Endodermal cell (in vitro differentiated cells): ENCODE measurements at regions not wholly inside any gene's neighbourhood (a gene's known extent, or its start where the extent isn't known, plus 50 kb on each side); places are given as distances from the start of the nearest gene placed in this dataset.

ENCODE experiments used
- DNase-seq: peaks from one replicate; pipeline ENCODE4 v3.0.0-alpha.2; 2017
- H3K27ac ChIP-seq: 2 replicates; pipeline ENCODE4 v1.5.1; 2013; ENCODE audit warnings: mild to moderate bottlenecking, low read depth, low read length, moderate library complexity
- H3K27me3 ChIP-seq: 2 replicates; pipeline ENCODE4 v1.6.1; 2013; ENCODE audit warnings: mild to moderate bottlenecking, low read length, moderate library complexity; ENCODE audit not compliant: insufficient read depth, control insufficient read depth, poor library complexity, severe bottlenecking
- H3K36me3 ChIP-seq: 2 replicates; pipeline ENCODE4 v1.7.0; 2013; ENCODE audit warnings: mild to moderate bottlenecking, low read length, moderate library complexity; ENCODE audit not compliant: control insufficient read depth, insufficient read depth
- H3K4me1 ChIP-seq: one replicate; pipeline ENCODE4 v1.7.0; 2013; ENCODE audit warnings: low read length; ENCODE audit not compliant: control insufficient read depth, insufficient read depth
- H3K4me3 ChIP-seq: 2 replicates; pipeline ENCODE4 v1.5.1; 2013; ENCODE audit warnings: mild to moderate bottlenecking, low read length, moderate library complexity
- H3K9ac ChIP-seq: 2 replicates; pipeline ENCODE4 v1.6.1; 2013; ENCODE audit warnings: mild to moderate bottlenecking, low read length, moderate library complexity; ENCODE audit not compliant: poor library complexity, severe bottlenecking; ENCODE audit errors: extremely low read depth
- H3K9me3 ChIP-seq: 2 replicates; pipeline ENCODE4 v1.6.1; 2013; ENCODE audit warnings: mild to moderate bottlenecking, low read length, moderate library complexity; ENCODE audit not compliant: control insufficient read depth
- H3K27ac Mint-ChIP-seq: 2 replicates; pipeline ENCODE4 v1.8.0; 2020; ENCODE audit warnings: mixed read lengths
- H3K27me3 Mint-ChIP-seq: 2 replicates; pipeline ENCODE4 v1.8.0; 2021; ENCODE audit warnings: mild to moderate bottlenecking, mixed read lengths; ENCODE audit not compliant: insufficient read depth
- H3K36me3 Mint-ChIP-seq: 2 replicates; pipeline ENCODE4 v1.8.0; 2020; ENCODE audit warnings: low read depth, mixed read lengths
- H3K4me1 Mint-ChIP-seq: 2 replicates; pipeline ENCODE4 v1.8.0; 2020; ENCODE audit warnings: mixed read lengths
- H3K4me3 Mint-ChIP-seq: 2 replicates; pipeline ENCODE4 v1.8.0; 2020; ENCODE audit warnings: mild to moderate bottlenecking, moderate library complexity, mixed read lengths
- H3K9me3 Mint-ChIP-seq: 2 replicates; pipeline ENCODE4 v1.8.0; 2020; ENCODE audit warnings: mild to moderate bottlenecking, mixed read lengths
- CTCF ChIP-seq: fragments of 200-600 bp; sonication (generic); conservative IDR thresholded peaks from 2 replicates; pipeline ENCODE4 v1.5.0; 2021; ENCODE audit warnings: antibody characterized with exemption, mild to moderate bottlenecking
- WGBS, 2 experiments: methylation state at CpG; one replicate each; pipeline versions ENCODE4 v1.1.5 to v1.1.7; 2013; ENCODE audit warnings: missing lambda C conversion rate in 2 of 2, mixed read lengths in 1 of 2; ENCODE audit not compliant: insufficient coverage in 1 of 2, insufficient read length in 1 of 2; 5-methylcytosine and 5-hydroxymethylcytosine counted together

DNA sequence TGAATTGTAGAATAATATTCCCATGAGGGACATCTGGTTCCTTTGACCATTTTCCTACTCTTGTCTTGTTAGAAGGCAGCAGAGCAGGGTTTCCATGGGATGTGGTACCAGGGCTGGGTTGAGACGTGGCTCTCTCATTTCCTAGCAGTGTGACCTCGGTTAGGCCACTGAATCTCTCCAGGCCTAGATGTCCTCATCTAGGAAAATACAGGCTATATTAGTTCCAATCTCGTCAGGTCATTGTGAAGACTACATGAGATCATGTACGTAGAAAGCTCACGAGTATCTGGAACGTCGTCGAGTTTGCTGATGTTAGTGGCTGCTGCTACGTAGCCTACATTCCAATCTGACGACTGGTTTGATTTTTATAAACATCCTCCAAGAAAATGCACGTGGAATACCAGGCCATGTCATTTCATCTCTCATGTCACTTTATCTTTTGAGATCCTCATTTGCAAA, 278.2 kb upstream of the GATB start:
- Histone ChIP-seq H3K9me3 (peaks cover 7% of the 10 kb centered on the region), H3K27ac (no peak overlapping the region), H3K27me3 (peaks cover 4% of the 10 kb centered on the region), H3K9ac (no peak overlapping the region), H3K36me3 (no peaks in the 10 kb centered on the region), H3K4me3 (no peak overlapping the region), H3K4me1 (no peaks in the 10 kb centered on the region)
- 88 to 92% methylated on average over 11 of the region's 11 CpGs for WGBS, 2 experiments
- TF ChIP-seq CTCF: no peak
- Mint-ChIP-seq H3K9me3 (peaks cover 1% of the 10 kb centered on the region), H3K36me3 (no peaks in the 10 kb centered on the region), H3K4me1 (no peaks in the 10 kb centered on the region), H3K27me3 (peaks cover 6% of the 10 kb centered on the region), H3K4me3 (no peak overlapping the region), H3K27ac (no peak overlapping the region)
- no peak for DNase-seq

- WGBS, 2 experiments: 94% methylated on average over 3 of the region's 3 CpGs; no CpG with 5 or more reads in 1 of the 2 experiments
- Mint-ChIP-seq H3K4me1 (no peaks in the 10 kb centered on the region), H3K27ac (no peak overlapping the region), H3K27me3 (peaks cover 3% of the 10 kb centered on the region), H3K9me3 (no peaks in the 10 kb centered on the region), H3K36me3 (no peaks in the 10 kb centered on the region), H3K4me3 (no peak overlapping the region)
- DNase-seq: no peak
- no peaks in the 10 kb centered on the region for H3K36me3 ChIP-seq
- no peaks in the 10 kb centered on the region for H3K4me1 ChIP-seq
- H3K4me3 ChIP-seq: no peak overlapping the region
- H3K27me3 ChIP-seq: no peaks in the 10 kb centered on the region
- TF ChIP-seq CTCF: no peak
- H3K27ac ChIP-seq: no peak overlapping the region
- peaks cover 4% of the 10 kb centered on the region for H3K9me3 ChIP-seq
- H3K9ac ChIP-seq: no peak overlapping the region
These were observed 277.4 kb upstream of the GATB start for GRCh38 chr4:152038238-152038637.

- H3K9me3 Mint-ChIP-seq: no peaks in the 10 kb centered on the region
- peaks cover 3% of the 10 kb centered on the region for H3K27me3 Mint-ChIP-seq
- DNase-seq: no peak
- H3K36me3 ChIP-seq: no peaks in the 10 kb centered on the region
- no peaks in the 10 kb centered on the region for H3K27me3 ChIP-seq
- no peak overlapping the region for H3K4me3 ChIP-seq
- no peak overlapping the region for H3K27ac Mint-ChIP-seq
- TF ChIP-seq CTCF: no peak
- no peaks in the 10 kb centered on the region for H3K4me1 Mint-ChIP-seq
- H3K36me3 Mint-ChIP-seq: no peaks in the 10 kb centered on the region
- 88 to 100% methylated on average over 1 of the region's 1 CpG for WGBS, 2 experiments
- H3K9me3 ChIP-seq: no peaks in the 10 kb centered on the region
- no peak overlapping the region for H3K4me3 Mint-ChIP-seq
- no peak overlapping the region for H3K27ac ChIP-seq
- no peaks in the 10 kb centered on the region for H3K4me1 ChIP-seq
- no peak overlapping the region for H3K9ac ChIP-seq
These were observed 276.6 kb upstream of the GATB start for GRCh38 chr4:152037435-152037834.
